Jurkat, Clone E6-1 (cell line): ENCODE measurements at regions not wholly inside any gene's neighbourhood (a gene's known extent, or its start where the extent isn't known, plus 50 kb on each side); places are given as distances from the start of the nearest gene placed in this dataset.

Experiments used
- DNase-seq: peaks from one replicate; pipeline ENCODE4 v3.0.0-alpha.2; 2011; ENCODE audit warnings: low read depth, low spot score
- H3K4me3 ChIP-seq: 2 replicates; pipeline ENCODE4 v1.5.1; 2011; ENCODE audit warnings: mild to moderate bottlenecking, low read length, control low read depth, moderate library complexity

- DNase-seq: no peak
- H3K4me3 ChIP-seq: no peak overlapping the region
These were observed 235.7 kb downstream of the NSG2 start for GRCh38 chr5:174281089-174281760.

- no peak for DNase-seq
- no peak overlapping the region for H3K4me3 ChIP-seq
These were observed 236.3 kb downstream of the NSG2 start for GRCh38 chr5:174281855-174282254.

GRCh38 chr5:174282391-174282790 is 236.9 kb downstream of the NSG2 start:
- H3K4me3 ChIP-seq: no peak overlapping the region
- no peak for DNase-seq

GRCh38 chr5:174283211-174284005 is 237.9 kb downstream of the NSG2 start:
- no peak overlapping the region for H3K4me3 ChIP-seq
- no peak for DNase-seq

- no peak for DNase-seq
- no peak overlapping the region for H3K4me3 ChIP-seq
These were observed 239.4 kb downstream of the NSG2 start for GRCh38 chr5:174284873-174285272.

GRCh38 chr5:174287761-174288160 is 242.3 kb downstream of the NSG2 start:
- no peak overlapping the region for H3K4me3 ChIP-seq
- no peak for DNase-seq

- H3K4me3 ChIP-seq: no peak overlapping the region
These were observed 242.9 kb downstream of the NSG2 start for GRCh38 chr5:174288439-174288838.

GRCh38 chr5:174291162-174291561 is 245.7 kb downstream of the NSG2 start:
- H3K4me3 ChIP-seq: no peak overlapping the region
- DNase-seq: no peak

More at GRCh38 chr5:174288439-174288838, 242.9 kb downstream of the NSG2 start:
- DNase-seq: no peak

- H3K4me3 ChIP-seq: no peak overlapping the region
- peak; percentile 19 for DNase-seq
These were observed 246.8 kb downstream of the NSG2 start for GRCh38 chr5:174292348-174292747.

GRCh38 chr5:174293006-174293405 is 247.5 kb downstream of the NSG2 start:
- DNase-seq: no peak
- no peak overlapping the region for H3K4me3 ChIP-seq

GRCh38 chr5:174293481-174293880 is 248.0 kb downstream of the NSG2 start:
- H3K4me3 ChIP-seq: no peak overlapping the region
- no peak for DNase-seq

GRCh38 chr5:174294891-174295620 is 249.6 kb downstream of the NSG2 start:
- H3K4me3 ChIP-seq: no peak overlapping the region
- no peak for DNase-seq

- H3K4me3 ChIP-seq: no peak overlapping the region
- DNase-seq: peak; percentile 4
These were observed 250.4 kb downstream of the NSG2 start for GRCh38 chr5:174295702-174296436.

GRCh38 chr5:174300118-174300940 is 254.8 kb downstream of the NSG2 start:
- no peak overlapping the region for H3K4me3 ChIP-seq
- DNase-seq: no peak

- no peak overlapping the region for H3K4me3 ChIP-seq
- no peak for DNase-seq
These were observed 255.6 kb downstream of the NSG2 start for GRCh38 chr5:174300941-174301761.

- DNase-seq: no peak
- H3K4me3 ChIP-seq: no peak overlapping the region
These were observed 256.5 kb downstream of the NSG2 start for GRCh38 chr5:174301848-174302625.

- DNase-seq: no peak
These were observed 257.5 kb downstream of the NSG2 start for GRCh38 chr5:174303035-174303434.

More at GRCh38 chr5:174303035-174303434, 257.5 kb downstream of the NSG2 start:
- no peak overlapping the region for H3K4me3 ChIP-seq
